Kidney (tissue), 13 donors: ENCODE measurements at regions not wholly inside any gene's neighbourhood (a gene's known extent, or its start where the extent isn't known, plus 50 kb on each side); places are given as distances from the start of the nearest gene placed in this dataset.
A peak's percentile ranks its signal among the peaks of the same experiment; 100 is the strongest.

Experiments
- DNase-seq, 5 donors: peaks; one replicate each; pipeline ENCODE4 v3.0.0-alpha.2; 2013 to 2020
- FAIRE-seq: peaks from 2 replicates; lab custom pipeline; 2012; peaks lifted over from hg19 to GRCh38; lab: Jason Lieb, UNC
- H3K27ac ChIP-seq, 2 donors: one replicate each; pipeline ENCODE4 v1.7.0; 2013; ENCODE audit warnings: low read depth in 2 of 2, low read length in 2 of 2, inconsistent platforms in 1 of 2
- H3K27me3 ChIP-seq: one replicate; pipeline ENCODE4 v1.7.1; 2013; ENCODE audit warnings: low read length, inconsistent platforms; ENCODE audit not compliant: control insufficient read depth, insufficient read depth
- H3K36me3 ChIP-seq, 3 donors: one replicate each; pipeline versions ENCODE4 v1.7.0 to v1.7.1; 2013; ENCODE audit warnings: low read length in 3 of 3, control low read depth in 1 of 3, inconsistent platforms in 1 of 3; ENCODE audit not compliant: insufficient read depth in 3 of 3, control insufficient read depth in 2 of 3
- H3K4me1 ChIP-seq, 3 donors: one replicate each; pipeline versions ENCODE4 v1.7.0 to v1.7.1; 2013; ENCODE audit warnings: low read length in 3 of 3, inconsistent platforms in 1 of 3, low read depth in 1 of 3; ENCODE audit not compliant: control insufficient read depth in 2 of 3, insufficient read depth in 2 of 3
- H3K4me3 ChIP-seq, 3 donors: one replicate each; pipeline versions ENCODE4 v1.7.0 to v1.8.1; 2013; ENCODE audit warnings: low read length in 3 of 3, control low read depth in 1 of 3, inconsistent platforms in 1 of 3
- H3K9ac ChIP-seq, 3 donors: one replicate each; pipeline versions ENCODE4 v1.7.0 to v1.7.1; 2013; ENCODE audit warnings: low read length in 3 of 3, control low read depth in 1 of 3, inconsistent platforms in 1 of 3
- H3K9me3 ChIP-seq, 3 donors: one replicate each; pipeline versions ENCODE4 v1.7.0 to v1.7.1; 2013; ENCODE audit warnings: low read length in 3 of 3, control low read depth in 1 of 3, inconsistent platforms in 1 of 3; ENCODE audit not compliant: control insufficient read depth in 2 of 3, insufficient read depth in 1 of 3
- intact Hi-C: fragments of 100-400 bp; cut with DNase I; formaldehyde crosslinking; loops from one replicate; pipeline ENCODE4 v1.11.1; 2022
- TF ChIP-seq, protein P1 (sequence below): IDR thresholded peaks from 3 replicates; pipeline ENCODE4 v1.5.1; 2012; ENCODE audit warnings: mild to moderate bottlenecking, moderate library complexity, borderline replicate concordance; ENCODE audit not compliant: insufficient read depth; ENCODE audit errors: extremely low read depth
- donor health status: control.
- donor health status: control.
- donor health status: control.
- donor health status: control.
- donor health status: control.
- donor health status: DM: yes; HTN: yes; CAD: no.
- donor health status: Normal renal cell carcinoma (clear cell type).

DNA sequence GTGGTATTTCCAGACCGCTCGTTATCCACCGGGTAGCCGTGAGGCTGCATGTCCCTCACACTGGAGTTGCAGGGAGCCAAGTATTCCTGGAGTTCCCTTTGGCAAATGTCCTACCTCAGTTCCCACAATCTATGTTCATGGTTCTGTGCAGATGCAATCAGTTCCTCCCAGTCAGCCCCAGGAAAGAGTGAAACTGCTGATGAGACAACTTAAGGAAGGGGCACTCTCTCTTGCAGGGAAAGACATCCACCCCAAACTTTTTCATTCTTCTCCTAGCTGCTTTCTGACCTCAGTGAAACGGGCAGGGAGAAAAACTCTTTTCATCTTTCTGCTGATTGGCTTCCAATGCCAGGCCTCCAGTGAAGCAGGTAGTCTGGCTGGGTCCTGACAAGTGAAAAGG is 205.1 kb upstream of the TMEM45B start:
- intact Hi-C loops: no loop called here
- no peak overlapping the region for H3K4me3 ChIP-seq
- no peak for FAIRE-seq
- TF ChIP-seq, protein P1, sequence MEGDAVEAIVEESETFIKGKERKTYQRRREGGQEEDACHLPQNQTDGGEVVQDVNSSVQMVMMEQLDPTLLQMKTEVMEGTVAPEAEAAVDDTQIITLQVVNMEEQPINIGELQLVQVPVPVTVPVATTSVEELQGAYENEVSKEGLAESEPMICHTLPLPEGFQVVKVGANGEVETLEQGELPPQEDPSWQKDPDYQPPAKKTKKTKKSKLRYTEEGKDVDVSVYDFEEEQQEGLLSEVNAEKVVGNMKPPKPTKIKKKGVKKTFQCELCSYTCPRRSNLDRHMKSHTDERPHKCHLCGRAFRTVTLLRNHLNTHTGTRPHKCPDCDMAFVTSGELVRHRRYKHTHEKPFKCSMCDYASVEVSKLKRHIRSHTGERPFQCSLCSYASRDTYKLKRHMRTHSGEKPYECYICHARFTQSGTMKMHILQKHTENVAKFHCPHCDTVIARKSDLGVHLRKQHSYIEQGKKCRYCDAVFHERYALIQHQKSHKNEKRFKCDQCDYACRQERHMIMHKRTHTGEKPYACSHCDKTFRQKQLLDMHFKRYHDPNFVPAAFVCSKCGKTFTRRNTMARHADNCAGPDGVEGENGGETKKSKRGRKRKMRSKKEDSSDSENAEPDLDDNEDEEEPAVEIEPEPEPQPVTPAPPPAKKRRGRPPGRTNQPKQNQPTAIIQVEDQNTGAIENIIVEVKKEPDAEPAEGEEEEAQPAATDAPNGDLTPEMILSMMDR: no peak
- peaks cover 0 to 3% (median 0%) of the 10 kb centered on the region in 3 donors for H3K4me1 ChIP-seq
- no peaks in the 10 kb centered on the region for H3K9me3 ChIP-seq
- no peak overlapping the region for H3K9ac ChIP-seq
- no peak for DNase-seq
- no peaks in the 10 kb centered on the region for H3K36me3 ChIP-seq
- no peak overlapping the region for H3K27ac ChIP-seq
- no peaks in the 10 kb centered on the region for H3K27me3 ChIP-seq

DNA sequence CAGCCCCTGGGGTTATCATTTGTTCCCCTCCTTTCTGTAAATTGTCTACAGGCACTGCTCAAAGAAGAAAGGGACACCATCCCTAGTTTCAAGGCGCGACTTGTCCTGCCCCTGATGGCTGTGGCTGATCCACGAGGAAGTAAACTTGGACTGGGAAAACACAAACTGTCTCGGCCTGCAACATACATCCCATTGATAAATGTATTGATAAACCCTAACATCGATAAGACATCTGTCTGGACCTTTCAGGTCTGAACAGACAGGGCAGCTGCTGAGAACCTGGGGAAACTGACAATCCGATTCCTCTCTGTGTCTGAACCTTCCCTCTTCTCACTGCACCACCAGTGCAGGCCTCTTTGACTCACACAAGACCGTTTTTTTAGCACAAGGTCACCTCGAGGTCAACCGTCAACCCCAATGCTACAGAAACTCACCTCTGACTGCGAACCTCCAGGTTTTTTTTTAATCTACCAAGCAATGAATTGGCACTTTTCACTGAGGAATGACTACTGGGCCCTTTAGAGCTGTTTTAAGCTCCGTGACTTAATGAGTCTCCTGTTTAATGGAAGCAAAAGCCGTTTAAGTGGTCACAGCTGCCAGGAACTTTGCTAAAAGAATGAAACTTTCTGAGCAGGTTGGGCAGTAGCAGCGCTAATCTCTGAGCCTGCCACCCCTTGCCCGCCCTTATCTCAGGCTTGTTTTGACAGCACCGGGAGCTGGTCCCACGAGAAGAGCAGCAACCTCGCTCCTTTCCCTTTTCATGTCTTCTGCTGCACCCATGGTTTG is 203.8 kb upstream of the TMEM45B start:
- H3K9me3 ChIP-seq: no peaks in the 10 kb centered on the region
- intact Hi-C loops: no loop called here
- no peak for FAIRE-seq
- peaks cover 0 to 3% (median 0%) of the 10 kb centered on the region in 3 donors for H3K4me1 ChIP-seq
- DNase-seq: peak in 2 of 5 donors; percentile 30 to 39
- TF ChIP-seq, protein P1: no peak
- H3K36me3 ChIP-seq: no peaks in the 10 kb centered on the region
- H3K27ac ChIP-seq: no peak overlapping the region
- no peaks in the 10 kb centered on the region for H3K27me3 ChIP-seq
- H3K4me3 ChIP-seq: no peak overlapping the region
- H3K9ac ChIP-seq: no peak overlapping the region

DNA sequence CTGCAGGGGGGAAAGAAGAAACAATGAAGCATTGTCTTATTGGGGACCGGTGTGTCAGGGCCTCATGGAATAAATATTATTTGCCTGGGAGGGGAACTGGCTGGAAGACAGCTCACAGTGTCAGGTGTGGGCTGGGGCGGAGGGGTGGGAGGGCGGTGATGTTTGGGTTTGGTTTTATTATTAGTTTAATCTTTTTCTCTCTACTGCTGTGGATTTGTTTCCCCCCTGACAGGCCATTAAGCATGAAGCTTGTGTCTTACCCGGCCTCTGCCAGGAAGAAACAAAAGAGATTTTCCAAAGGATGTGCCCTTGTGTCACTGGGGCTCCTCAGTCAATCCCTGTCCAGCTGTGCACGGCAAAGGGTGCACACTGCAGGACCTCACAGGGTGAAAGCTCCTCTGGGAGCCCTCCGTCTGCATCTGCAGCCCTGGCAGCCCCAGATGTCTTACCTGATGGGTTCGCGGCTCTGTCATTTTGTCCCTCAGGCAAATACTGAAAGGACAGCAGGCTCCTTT is 203.1 kb upstream of the TMEM45B start:
- Histone ChIP-seq H3K9ac (no peak overlapping the region), H3K27me3 (peaks cover 2% of the 10 kb centered on the region), H3K9me3 (no peaks in the 10 kb centered on the region), H3K27ac (peak overlapping the region in 1 of 2 donors; percentile 28), H3K4me3 (no peak overlapping the region), H3K36me3 (no peaks in the 10 kb centered on the region), H3K4me1 (peaks cover 0 to 3% (median 0%) of the 10 kb centered on the region in 3 donors)
- intact Hi-C loops: no loop called here
- TF ChIP-seq, protein P1: no peak
- FAIRE-seq (no peak), DNase-seq (no peak)
